ENCODE measurements at regions not wholly inside any gene's neighbourhood (a gene's known extent, or its start where the extent isn't known, plus 50 kb on each side); places are given as distances from the start of the nearest gene placed in this dataset.

GRCh38 chr13:77456271-77456670 lies 79.2 kb upstream of the SCEL start:
- WGBS, 2 donors: 0 to 43% methylated on average over 1 of the region's 1 CpG
- Histone ChIP-seq H3K27ac (peak overlapping the region in 1 of 10 donors; percentile 34), H3K4me3 (no peak overlapping the region), H3K27me3 (peaks cover 0 to 4% (median 0%) of the 10 kb centered on the region in 7 donors), H3K9me3 (no peaks in the 10 kb centered on the region), H3K4me1 (peaks cover 0 to 24% (median 0%) of the 10 kb centered on the region in 9 donors), H3K36me3 (no peaks in the 10 kb centered on the region)
- no peak for DNase-seq
- no peak for TF ChIP-seq CTCF (IDR thresholded peaks at IDR 0.05)
- no peak for ATAC-seq
- intact Hi-C loops (cut with DNase I): no loop called here

GRCh38 chr13:77449265-77449664 lies 86.2 kb upstream of the SCEL start:
- H3K27me3 ChIP-seq: peaks cover 0 to 9% (median 0%) of the 10 kb centered on the region in 7 donors
- no peaks in the 10 kb centered on the region for H3K36me3 ChIP-seq
- no peak overlapping the region for H3K4me3 ChIP-seq
- no peaks in the 10 kb centered on the region for H3K4me1 ChIP-seq
- intact Hi-C loops (cut with DNase I): no loop called here
- WGBS, 2 donors: 63 to 73% methylated on average over 2 of the region's 2 CpGs
- no peak overlapping the region for H3K27ac ChIP-seq
- no peak for TF ChIP-seq CTCF (IDR thresholded peaks at IDR 0.05)
- H3K9me3 ChIP-seq: no peaks in the 10 kb centered on the region
- no peak for DNase-seq
- ATAC-seq: no peak

GRCh38 chr13:77448689-77449088 lies 86.8 kb upstream of the SCEL start:
- Histone ChIP-seq H3K27ac (no peak overlapping the region), H3K9me3 (no peaks in the 10 kb centered on the region), H3K27me3 (peaks cover 0 to 9% (median 0%) of the 10 kb centered on the region in 7 donors), H3K4me1 (no peaks in the 10 kb centered on the region), H3K4me3 (no peak overlapping the region), H3K36me3 (no peaks in the 10 kb centered on the region)
- DNase-seq: no peak
- no peak for ATAC-seq
- 53 to 56% methylated on average over 4 of the region's 4 CpGs for WGBS, 2 donors
- TF ChIP-seq CTCF (IDR thresholded peaks at IDR 0.05): no peak
- intact Hi-C loops (cut with DNase I): no loop called here

- H3K4me1 ChIP-seq: no peaks in the 10 kb centered on the region
- 88% methylated on average over 1 of the region's 1 CpG for WGBS, 2 donors
- ATAC-seq: no peak
- no peaks in the 10 kb centered on the region for H3K36me3 ChIP-seq
- peaks cover 0 to 10% (median 0%) of the 10 kb centered on the region in 7 donors for H3K27me3 ChIP-seq
- H3K9me3 ChIP-seq: peaks cover 0 to 7% (median 0%) of the 10 kb centered on the region in 11 donors
- intact Hi-C loops (cut with DNase I): no loop called here
- TF ChIP-seq CTCF (IDR thresholded peaks at IDR 0.05): no peak
- DNase-seq: no peak
- no peak overlapping the region for H3K4me3 ChIP-seq
- H3K27ac ChIP-seq: no peak overlapping the region
Observed at GRCh38 chr13:77443511-77443910, 92.0 kb upstream of the SCEL start.

Measured in heart right ventricle (tissue), 16 donors.